Spleen (tissue), 11 donors: ENCODE measurements at regions not wholly inside any gene's neighbourhood (a gene's known extent, or its start where the extent isn't known, plus 50 kb on each side); places are given as distances from the start of the nearest gene placed in this dataset.

ENCODE experiments used
- DNase-seq: peaks from one replicate; pipeline ENCODE4 v3.0.0-alpha.2; 2020
- H3K27ac ChIP-seq, 8 donors: fragments of 200-600 bp; sonication (generic) in 7 of 8; 1 replicate in 4 of 8; 2 replicates in 4 of 8; pipeline versions ENCODE4 v1.5.0 to v1.8.0; 2016 to 2021; ENCODE audit warnings: inconsistent platforms in 4 of 8, mild to moderate bottlenecking in 4 of 8, moderate library complexity in 1 of 8
- H3K27me3 ChIP-seq, 7 donors: fragments of 200-600 bp; sonication (generic) in 6 of 7; replicated peaks in 1 of 7; 1 replicate in 4 of 7; 2 replicates in 3 of 7; pipeline versions ENCODE4 v1.5.0 to v1.8.0; 2016 to 2021; ENCODE audit warnings: inconsistent platforms in 3 of 7, mild to moderate bottlenecking in 1 of 7
- H3K36me3 ChIP-seq, 6 donors: fragments of 200-600 bp; sonication (generic) in 5 of 6; 1 replicate in 4 of 6; 2 replicates in 2 of 6; pipeline versions ENCODE4 v1.5.0 to v1.8.0; 2016 to 2021; ENCODE audit warnings: inconsistent platforms in 2 of 6
- H3K4me1 ChIP-seq, 6 donors: fragments of 200-600 bp; sonication (generic) in 5 of 6; 1 replicate in 3 of 6; 2 replicates in 3 of 6; pipeline versions ENCODE4 v1.5.0 to v1.8.0; 2016 to 2021; ENCODE audit warnings: inconsistent platforms in 3 of 6
- H3K4me3 ChIP-seq, 8 donors: fragments of 200-600 bp; sonication (generic) in 7 of 8; 1 replicate in 4 of 8; 2 replicates in 4 of 8; pipeline versions ENCODE4 v1.5.0 to v1.8.0; 2016 to 2021; ENCODE audit warnings: inconsistent platforms in 4 of 8, mild to moderate bottlenecking in 4 of 8, moderate library complexity in 2 of 8
- H3K9me3 ChIP-seq, 8 donors: fragments of 200-600 bp; sonication (generic) in 7 of 8; 1 replicate in 4 of 8; 2 replicates in 4 of 8; pipeline versions ENCODE4 v1.5.0 to v1.8.0; 2016 to 2021; ENCODE audit warnings: inconsistent platforms in 4 of 8
- POLR2A ChIP-seq, 3 donors: fragments of 450-650 bp; IDR thresholded peaks; one replicate each; pipeline ENCODE4 v1.5.1; 2017; ENCODE audit warnings: antibody characterized with exemption in 3 of 3, mild to moderate bottlenecking in 1 of 3
- POLR2AphosphoS5 ChIP-seq, 3 donors: sonication (generic); formaldehyde crosslinking; IDR thresholded peaks; one replicate each; pipeline ENCODE4 v1.5.1; 2017; ENCODE audit warnings: antibody characterized with exemption in 3 of 3
- WGBS, 5 donors: extraction: QIAGEN DNeasy Blood & Tissue Kit in 3 of 5; methylation state at CpG; one replicate each; pipeline versions ENCODE4 v1.1.5 to v1.1.7; 2013 to 2018; 5-methylcytosine and 5-hydroxymethylcytosine counted together
- intact Hi-C: fragments of 100-400 bp; cut with DNase I; formaldehyde crosslinking; loops from one replicate; pipeline ENCODE4 v1.15.0; 2023; ENCODE audit warnings: low total_unique reads
- TF ChIP-seq, protein P1 (sequence below), 11 experiments: fragments of 200-600 bp in 7 of 11; fragments of 450-650 bp in 4 of 11; sonication (generic) in 4 of 11; IDR thresholded peaks in 8 of 11; conservative IDR thresholded peaks in 3 of 11; 1 replicate in 7 of 11; 2 replicates in 4 of 11; pipeline versions ENCODE4 v1.4.0 to v1.8.0; 2016 to 2021; ENCODE audit warnings: antibody characterized with exemption in 11 of 11, inconsistent platforms in 4 of 11, mild to moderate bottlenecking in 1 of 11
- donor health status: healthy with polysubstance abuse.
- donor health status: DM: no; HTN: no; CAD: no; lungs with moderate emphysema.
- donor health status: DM: no; HTN: no; CAD: no.
- donor health status: Bipolar disorder and iron deficiency.
- donor health status: healthy.
- donor health status: DM: no; HTN: no; CAD: no.
- donor health status: DM: yes; HTN: yes; CAD: no.

DNA sequence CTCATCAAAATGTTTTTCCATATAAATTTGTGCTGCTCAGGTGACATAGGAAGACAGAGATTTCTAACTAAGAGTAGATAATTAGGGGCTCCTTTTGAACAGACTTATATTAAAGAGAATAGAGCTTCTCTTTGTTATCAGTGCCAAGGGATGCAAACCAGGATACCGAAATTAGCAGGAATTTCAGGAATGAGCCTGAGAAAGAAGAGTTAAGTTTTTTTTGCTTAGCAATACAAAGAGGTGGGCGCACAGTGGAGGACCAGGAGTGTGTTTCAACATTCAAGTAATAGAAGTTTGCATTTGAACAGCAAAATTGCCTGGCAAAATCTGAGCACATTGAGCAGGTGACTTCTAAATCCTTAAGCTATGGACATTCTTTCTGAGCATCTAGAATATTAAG lies 541.3 kb downstream of the GBA3 start:
- no peak overlapping the region for H3K4me3 ChIP-seq

DNA sequence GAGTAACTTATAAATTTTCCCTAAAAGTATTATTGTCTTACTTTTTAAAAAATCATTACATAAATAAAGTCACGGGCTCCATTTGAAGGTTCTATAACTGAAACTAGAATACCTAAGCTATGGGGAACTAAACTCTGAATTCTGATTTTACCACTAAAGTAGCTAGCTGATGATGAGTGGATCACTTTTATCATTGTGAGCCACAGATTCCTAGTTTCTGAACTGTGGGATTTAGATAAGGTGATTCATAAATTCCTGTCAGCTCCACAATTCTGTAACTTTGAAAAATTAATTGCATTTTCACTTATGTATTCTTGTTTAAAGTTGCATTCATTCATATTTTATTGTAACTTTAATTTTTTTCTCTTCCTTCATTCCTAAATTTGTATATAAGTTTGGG lies 540.9 kb downstream of the GBA3 start:
- Histone ChIP-seq H3K4me1 (no peaks in the 10 kb centered on the region), H3K36me3 (no peaks in the 10 kb centered on the region), H3K27me3 (no peaks in the 10 kb centered on the region), H3K4me3 (no peak overlapping the region), H3K9me3 (no peaks in the 10 kb centered on the region), H3K27ac (no peak overlapping the region)
- WGBS, 5 donors, result 75 to 93% (median 82%) methylated on average over 1 of the region's 1 CpG
- DNase-seq, result no peak
- TF ChIP-seq POLR2A (IDR thresholded peaks at IDR 0.05), result no peak
- TF ChIP-seq, protein P1, sequence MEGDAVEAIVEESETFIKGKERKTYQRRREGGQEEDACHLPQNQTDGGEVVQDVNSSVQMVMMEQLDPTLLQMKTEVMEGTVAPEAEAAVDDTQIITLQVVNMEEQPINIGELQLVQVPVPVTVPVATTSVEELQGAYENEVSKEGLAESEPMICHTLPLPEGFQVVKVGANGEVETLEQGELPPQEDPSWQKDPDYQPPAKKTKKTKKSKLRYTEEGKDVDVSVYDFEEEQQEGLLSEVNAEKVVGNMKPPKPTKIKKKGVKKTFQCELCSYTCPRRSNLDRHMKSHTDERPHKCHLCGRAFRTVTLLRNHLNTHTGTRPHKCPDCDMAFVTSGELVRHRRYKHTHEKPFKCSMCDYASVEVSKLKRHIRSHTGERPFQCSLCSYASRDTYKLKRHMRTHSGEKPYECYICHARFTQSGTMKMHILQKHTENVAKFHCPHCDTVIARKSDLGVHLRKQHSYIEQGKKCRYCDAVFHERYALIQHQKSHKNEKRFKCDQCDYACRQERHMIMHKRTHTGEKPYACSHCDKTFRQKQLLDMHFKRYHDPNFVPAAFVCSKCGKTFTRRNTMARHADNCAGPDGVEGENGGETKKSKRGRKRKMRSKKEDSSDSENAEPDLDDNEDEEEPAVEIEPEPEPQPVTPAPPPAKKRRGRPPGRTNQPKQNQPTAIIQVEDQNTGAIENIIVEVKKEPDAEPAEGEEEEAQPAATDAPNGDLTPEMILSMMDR (IDR thresholded peaks at IDR 0.05 in 8 of 11, conservative IDR thresholded peaks at IDR 0.05 in 3 of 11), result no peak
- no peak for TF ChIP-seq POLR2AphosphoS5 (IDR thresholded peaks at IDR 0.05)
- intact Hi-C loops, result no loop called here

More for the DNA sequence above, 541.3 kb downstream of the GBA3 start:
- Histone ChIP-seq H3K4me1 (no peaks in the 10 kb centered on the region), H3K9me3 (no peaks in the 10 kb centered on the region), H3K27me3 (no peaks in the 10 kb centered on the region), H3K27ac (no peak overlapping the region), H3K36me3 (no peaks in the 10 kb centered on the region)
- WGBS, 5 donors, result 62 to 77% (median 65%) methylated on average over 2 of the region's 2 CpGs
- DNase-seq, result no peak
- intact Hi-C loops, result no loop called here
- TF ChIP-seq, protein P1 (IDR thresholded peaks at IDR 0.05 in 8 of 11, conservative IDR thresholded peaks at IDR 0.05 in 3 of 11), result no peak
- TF ChIP-seq POLR2AphosphoS5 (IDR thresholded peaks at IDR 0.05) (no peak), POLR2A (IDR thresholded peaks at IDR 0.05) (no peak)

DNA sequence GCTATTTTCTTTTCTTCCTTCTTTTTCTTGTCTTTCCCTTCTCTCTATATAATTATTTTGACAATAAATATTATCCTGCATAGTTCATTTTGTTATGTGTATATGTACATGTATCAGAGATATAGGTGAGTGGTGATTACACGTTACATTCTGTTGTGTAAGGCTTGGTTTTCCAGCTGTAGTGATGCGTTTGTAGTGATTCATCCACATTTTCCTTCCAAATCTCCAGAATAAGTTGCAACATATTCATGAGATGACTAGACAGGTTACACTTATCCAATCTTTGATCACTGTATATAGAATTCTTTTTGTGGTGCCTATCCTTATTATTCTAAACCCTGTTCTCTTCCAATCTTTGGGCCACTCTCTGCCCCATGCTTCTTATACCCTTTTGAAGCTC lies 540.2 kb downstream of the GBA3 start:
- no peak for DNase-seq
- no peak for TF ChIP-seq POLR2AphosphoS5 (IDR thresholded peaks at IDR 0.05)
- no peak for TF ChIP-seq POLR2A (IDR thresholded peaks at IDR 0.05)
- TF ChIP-seq, protein P1 (IDR thresholded peaks at IDR 0.05 in 8 of 11, conservative IDR thresholded peaks at IDR 0.05 in 3 of 11), result no peak
- Histone ChIP-seq H3K36me3 (no peaks in the 10 kb centered on the region), H3K27ac (no peak overlapping the region), H3K27me3 (no peaks in the 10 kb centered on the region), H3K4me3 (no peak overlapping the region), H3K9me3 (no peaks in the 10 kb centered on the region), H3K4me1 (no peaks in the 10 kb centered on the region)
- intact Hi-C loops, result no loop called here
- 73 to 85% (median 80%) methylated on average over 2 of the region's 2 CpGs for WGBS, 5 donors

DNA sequence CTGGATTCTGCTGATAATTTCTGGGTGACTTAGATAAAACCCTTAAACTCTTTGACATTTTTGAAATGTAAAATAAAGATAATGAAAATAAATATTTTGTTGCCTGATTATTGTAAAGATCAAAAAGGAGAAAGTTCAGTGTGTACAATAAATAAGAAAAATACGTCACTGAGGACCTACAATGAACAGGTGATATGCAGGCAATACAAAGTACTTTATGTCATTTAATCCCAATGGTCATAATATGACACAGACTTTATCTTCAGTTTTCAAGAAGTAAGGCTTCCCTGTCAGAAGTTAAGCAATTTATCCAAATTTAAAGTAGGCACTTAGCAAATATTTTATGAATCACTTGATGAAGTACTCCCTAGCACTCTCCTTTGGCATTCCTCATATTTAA lies 532.8 kb downstream of the GBA3 start:
- intact Hi-C loops, result no loop called here
- Histone ChIP-seq H3K4me3 (no peak overlapping the region), H3K27me3 (no peaks in the 10 kb centered on the region), H3K27ac (no peak overlapping the region), H3K36me3 (no peaks in the 10 kb centered on the region), H3K4me1 (no peaks in the 10 kb centered on the region), H3K9me3 (no peaks in the 10 kb centered on the region)
- DNase-seq, result no peak
- no peak for TF ChIP-seq POLR2A (IDR thresholded peaks at IDR 0.05)
- TF ChIP-seq POLR2AphosphoS5 (IDR thresholded peaks at IDR 0.05), result no peak
- TF ChIP-seq, protein P1 (IDR thresholded peaks at IDR 0.05 in 8 of 11, conservative IDR thresholded peaks at IDR 0.05 in 3 of 11), result no peak
- 43 to 95% (median 79%) methylated on average over 1 of the region's 1 CpG for WGBS, 5 donors
